ENCODE measurements at regions not wholly inside any gene's neighbourhood (a gene's known extent, or its start where the extent isn't known, plus 50 kb on each side); places are given as distances from the start of the nearest gene placed in this dataset.
"Not testable (repeated sequence)": the region's sequence is repeated elsewhere in the genome, so short reads cannot be mapped to it uniquely, and the experiment has no call there.

- no peak for DNase-seq
Observed at GRCh38 chr6:97347111-97347510, 64.1 kb upstream of the MMS22L start.

DNA sequence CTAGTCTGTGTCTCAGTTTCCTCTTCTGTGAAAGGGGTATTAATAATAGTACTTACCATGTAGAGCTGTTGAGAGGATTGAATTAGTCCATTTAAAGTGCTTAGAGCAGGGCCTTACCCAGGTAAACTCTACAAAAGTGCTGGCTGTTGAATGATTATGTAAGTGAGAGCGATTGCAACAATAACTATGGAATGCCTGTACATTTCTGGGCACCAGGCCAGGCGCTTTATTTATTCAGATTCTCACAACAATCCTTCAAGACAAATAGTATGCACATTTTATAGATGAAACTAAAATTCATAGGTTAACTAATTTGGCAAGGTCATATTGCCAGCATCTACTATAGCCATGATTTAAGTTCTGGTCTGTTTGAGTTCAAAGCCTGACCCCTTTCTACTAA lies 78.3 kb upstream of the MMS22L start:
- no peak for DNase-seq

DNA sequence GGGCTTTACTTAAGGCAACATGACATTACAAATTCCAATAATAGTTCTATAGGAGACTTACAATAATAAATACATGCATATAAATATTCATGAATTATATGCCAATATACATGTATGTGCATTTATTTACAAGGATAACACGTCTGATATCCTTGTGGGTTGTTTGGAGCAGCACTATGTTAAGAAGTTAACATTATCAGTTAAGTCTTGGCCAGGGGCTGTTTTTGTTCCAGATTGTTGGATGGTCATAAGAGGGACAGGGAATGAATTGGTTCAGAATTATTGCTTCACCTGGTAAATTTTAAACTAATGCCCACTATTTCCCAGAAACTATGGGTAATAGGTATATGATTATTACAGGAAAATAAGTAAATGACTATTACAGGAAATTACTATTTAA lies 81.3 kb upstream of the MMS22L start:
- no peak for DNase-seq

DNA sequence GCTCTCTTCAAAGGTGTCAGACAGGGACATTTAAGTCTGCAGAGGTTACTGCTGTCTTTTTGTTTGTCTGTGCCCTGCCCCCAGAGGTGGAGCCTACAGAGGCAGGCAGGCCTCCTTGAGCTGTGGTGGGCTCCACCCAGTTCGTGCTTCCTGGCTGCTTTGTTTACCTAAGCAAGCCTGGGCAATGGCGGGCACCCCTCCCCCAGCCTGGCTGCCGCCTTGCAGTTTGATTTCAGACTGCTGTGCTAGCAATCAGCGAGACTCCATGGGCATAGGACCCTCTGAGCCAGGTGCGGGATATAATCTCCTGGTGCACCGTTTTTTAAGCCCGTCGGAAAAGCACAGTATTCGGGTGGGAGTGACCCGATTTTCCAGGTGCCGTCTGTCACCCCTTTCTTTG lies 99.1 kb upstream of the MMS22L start:
- not testable (repeated sequence) for DNase-seq

DNA sequence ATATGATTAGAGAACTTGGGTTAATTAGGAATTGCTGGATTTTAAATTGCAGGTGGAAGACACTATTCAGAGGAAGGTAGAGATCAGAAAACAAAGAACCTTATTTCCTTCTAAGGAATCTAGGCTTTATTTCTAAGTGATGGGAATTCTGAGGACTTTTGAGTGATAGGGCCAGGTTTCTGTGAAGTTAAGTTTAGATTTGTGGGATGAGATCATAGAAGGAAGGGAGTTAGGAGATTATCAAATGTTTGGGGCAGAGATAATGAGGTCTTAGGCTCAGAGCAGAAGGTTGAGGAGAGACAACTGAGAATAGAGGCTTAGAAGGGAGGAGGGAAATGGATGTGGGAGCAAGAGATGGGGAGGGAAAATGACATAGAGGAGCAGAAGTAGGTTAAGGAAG lies 109.7 kb upstream of the MMS22L start:
- DNase-seq: no peak

DNA sequence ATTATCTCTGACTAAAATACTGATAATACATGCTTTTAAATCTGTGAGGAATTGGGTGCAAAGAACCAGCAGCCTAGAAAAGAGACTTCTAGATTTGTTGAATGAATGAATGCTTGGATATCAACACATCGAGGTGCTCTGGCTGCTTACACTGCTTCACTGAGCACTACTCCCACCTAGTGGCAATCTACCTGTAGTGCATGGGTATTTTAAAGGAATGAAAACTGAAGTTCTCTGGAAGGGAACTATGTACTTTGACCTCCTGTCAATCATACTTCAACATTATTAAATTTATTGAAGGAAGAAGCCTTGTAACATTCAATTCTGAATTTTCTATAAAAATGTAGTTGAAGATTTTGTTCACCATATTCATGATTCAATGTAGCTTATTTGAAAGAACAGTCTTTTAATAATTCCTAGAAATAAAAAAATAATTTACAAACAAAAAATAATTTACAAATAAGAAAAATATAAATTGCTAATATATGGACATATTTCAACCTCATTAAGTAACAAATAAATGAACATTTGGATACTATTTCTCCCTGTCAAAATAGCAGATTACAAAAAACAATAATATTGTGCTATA lies 111.2 kb upstream of the MMS22L start:
- peak; percentile 39 to 72 for DNase-seq

GRCh38 chr6:97396880-97397279 lies 113.9 kb upstream of the MMS22L start:
- DNase-seq: no peak

- no peak for DNase-seq
Observed at GRCh38 chr6:97399208-97399607, 116.2 kb upstream of the MMS22L start.

DNA sequence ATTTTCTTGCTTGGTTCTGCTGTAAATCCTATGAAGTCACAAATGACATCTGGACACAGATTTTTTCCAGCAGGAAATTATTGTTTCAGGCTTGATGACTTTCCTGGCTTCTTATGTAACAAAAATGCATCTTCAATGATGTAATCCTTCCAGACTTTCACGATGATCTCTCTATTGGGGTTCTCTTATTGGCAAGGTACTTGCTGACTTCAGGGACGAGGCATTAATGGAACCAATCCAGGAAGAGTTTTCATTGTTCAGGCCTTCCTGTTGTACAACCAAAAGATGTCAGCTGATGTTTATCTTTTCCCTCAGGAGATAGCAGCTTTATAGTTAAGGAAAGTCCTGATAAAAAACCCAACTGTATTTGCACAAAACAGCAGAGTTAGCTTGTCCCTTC lies 118.5 kb upstream of the MMS22L start:
- DNase-seq: no peak

- no peak for DNase-seq
Observed at GRCh38 chr6:97405818-97406409, 122.9 kb upstream of the MMS22L start.

- DNase-seq: no peak
Observed at GRCh38 chr6:97406633-97407032, 123.6 kb upstream of the MMS22L start.

DNA sequence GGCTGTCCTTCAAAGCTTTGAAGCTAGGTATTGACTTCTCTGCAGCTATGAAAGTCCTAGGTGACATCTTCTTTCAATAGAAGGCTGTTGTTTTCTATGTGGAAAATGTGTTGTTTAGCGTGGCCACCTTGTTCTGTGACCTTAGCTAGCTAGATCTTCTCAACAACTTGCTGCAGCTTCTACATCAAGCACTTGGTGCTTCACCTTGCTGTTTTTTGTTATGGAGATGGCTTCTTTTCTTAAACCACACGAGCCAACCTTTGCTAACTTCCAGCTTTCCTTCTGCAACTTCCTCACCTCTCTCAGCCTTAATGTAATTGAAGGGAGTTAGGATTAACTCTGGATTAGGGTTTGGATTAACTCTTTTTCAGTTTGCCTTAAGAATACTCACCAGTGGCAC lies 128.6 kb upstream of the MMS22L start:
- DNase-seq: no peak

- no peak for DNase-seq
Observed at GRCh38 chr6:97412511-97412910, 129.5 kb upstream of the MMS22L start.

- DNase-seq: no peak
Observed at GRCh38 chr6:97422171-97422570, 139.2 kb upstream of the MMS22L start.

DNA sequence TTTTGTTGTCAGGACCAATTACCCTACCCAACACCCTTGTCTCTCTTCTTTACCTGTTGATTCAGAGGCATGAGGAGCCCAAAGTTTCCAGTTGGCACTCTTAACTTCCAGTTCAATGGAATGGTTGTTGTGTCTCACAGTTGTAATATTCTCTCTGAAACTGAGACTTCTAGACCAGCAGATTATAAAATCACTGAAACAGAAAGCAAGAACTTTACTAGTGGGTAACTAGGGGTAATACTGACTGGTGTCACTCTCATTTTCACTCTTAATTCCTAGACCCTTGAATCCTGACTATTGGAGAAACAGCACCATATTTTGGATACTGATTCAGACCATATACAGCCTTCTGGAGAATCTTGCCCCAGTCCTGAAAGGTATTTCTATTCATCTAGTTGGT lies 140.2 kb upstream of the MMS22L start:
- DNase-seq: no peak

DNA sequence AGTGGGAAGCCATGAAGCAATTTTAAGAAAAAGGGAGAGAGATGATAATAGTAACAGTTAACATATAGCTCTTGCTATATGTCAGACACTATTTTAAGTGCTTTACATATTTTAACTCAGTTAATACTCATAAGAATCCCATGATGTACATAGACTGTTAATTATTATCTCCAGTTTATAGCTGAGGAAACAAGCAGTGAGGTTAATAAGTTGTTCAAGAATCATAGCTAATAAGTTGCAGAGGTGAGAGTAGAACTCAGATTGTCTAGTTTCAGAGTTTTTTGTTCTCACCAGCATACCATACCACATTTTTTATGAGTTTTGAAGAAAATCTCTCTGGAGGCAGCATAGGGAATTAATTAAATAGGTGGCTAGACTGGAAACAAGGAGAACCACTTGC lies 144.6 kb upstream of the MMS22L start:
- DNase-seq: no peak

DNA sequence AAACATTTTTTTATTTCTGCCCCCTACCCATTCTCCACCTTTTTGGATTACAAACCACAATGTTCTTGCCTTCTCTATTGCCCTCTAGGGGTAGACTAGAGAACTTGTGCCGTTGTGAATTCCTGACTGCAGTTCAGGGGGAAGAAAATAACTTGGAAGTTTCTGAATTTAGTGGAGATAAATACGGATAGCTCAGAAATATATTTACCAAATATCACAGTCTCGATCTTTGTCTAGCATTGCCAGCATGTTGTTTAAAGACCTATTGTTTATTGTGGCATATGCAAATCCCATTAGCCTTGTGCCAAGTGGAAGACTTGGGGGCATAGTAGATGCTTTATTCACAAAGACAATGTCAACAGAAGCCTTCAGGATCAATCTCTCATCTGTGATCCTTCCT lies 154.1 kb upstream of the MMS22L start:
- no peak for DNase-seq

GRCh38 chr6:97438011-97438671 lies 155.1 kb upstream of the MMS22L start:
- DNase-seq: no peak

DNA sequence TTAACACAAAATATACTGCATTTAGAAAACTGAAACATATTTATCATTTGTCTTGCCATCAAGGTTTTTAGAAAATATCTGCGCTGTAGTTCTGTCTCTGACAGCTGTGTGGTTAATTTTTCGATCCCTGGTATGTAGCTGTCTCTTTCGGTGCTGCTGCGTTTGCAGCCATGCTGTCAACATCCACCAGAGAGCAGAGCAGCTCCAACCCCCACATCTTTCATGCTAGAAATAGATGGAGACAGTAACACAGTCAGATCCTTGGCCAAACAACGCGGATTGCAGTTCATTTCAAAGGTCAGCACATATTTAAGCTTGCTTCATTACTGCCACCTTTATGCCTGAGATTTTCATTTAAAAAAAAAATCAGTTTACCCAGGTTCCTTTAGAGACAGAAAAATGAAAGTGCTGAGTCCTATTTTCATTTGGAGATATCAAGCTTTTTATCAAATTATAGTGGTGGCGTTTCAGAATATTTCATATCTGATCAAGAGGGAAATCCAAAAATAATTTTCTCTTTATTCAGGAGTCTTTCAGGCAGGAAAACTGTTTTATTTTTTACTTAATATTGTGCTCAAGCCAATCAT lies 157.7 kb upstream of the MMS22L start:
- no peak for DNase-seq

- no peak for DNase-seq
Observed at GRCh38 chr6:97443408-97444080, 160.5 kb upstream of the MMS22L start.

DNA sequence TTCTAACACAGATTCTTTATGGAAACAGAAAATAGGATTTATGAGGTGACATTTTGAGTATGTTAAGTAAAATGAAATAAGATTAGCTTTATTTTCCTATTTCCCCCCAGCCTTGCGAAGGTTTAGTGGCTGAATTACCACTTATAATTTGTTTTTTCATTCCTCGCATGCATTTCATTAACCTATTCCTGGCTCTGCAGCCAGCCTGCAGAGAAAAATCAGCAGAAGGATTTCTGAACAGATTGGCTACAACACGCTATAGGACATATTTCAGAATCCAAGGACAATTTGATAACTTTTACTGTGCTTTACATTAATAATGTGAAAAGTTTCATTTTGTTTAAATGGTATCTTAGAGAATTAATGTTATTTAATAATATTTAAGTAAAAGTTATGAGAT lies 162.4 kb upstream of the MMS22L start:
- no peak for DNase-seq

DNA sequence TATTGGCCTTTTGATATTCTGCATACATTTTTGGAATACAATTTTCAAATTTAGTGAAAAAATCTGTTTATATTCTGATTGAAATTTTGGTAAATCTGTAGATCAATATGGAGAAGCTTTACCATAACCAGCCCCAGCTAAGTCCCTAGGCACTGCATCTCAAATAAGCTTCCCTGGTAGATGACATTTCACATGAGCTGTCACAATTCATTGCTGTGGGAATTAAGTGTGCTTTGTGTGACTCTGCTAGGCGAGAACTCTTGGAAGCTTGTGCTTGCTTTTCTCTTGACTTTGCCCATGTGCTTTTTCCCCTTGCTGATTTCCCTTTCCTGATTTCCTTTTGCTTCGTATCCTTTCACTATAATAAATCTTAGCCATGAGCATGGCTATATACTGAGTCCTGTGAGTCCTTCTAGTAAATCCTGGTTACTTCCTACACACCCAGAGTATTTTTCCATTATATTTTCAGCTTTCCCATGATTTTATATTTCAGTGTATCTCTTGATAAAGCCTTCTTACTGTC lies 166.5 kb upstream of the MMS22L start:
- DNase-seq: no peak

- no peak for DNase-seq
Observed at GRCh38 chr6:97450087-97450486, 167.1 kb upstream of the MMS22L start.

GRCh38 chr6:97456070-97456469 lies 173.1 kb upstream of the MMS22L start:
- no peak for DNase-seq

Measured in CD4-positive, alpha-beta T cell treated with Interferon alpha-2 for 1 hour (primary cell).